ENCODE measurements at regions not wholly inside any gene's neighbourhood (a gene's known extent, or its start where the extent isn't known, plus 50 kb on each side); places are given as distances from the start of the nearest gene placed in this dataset.

DNA sequence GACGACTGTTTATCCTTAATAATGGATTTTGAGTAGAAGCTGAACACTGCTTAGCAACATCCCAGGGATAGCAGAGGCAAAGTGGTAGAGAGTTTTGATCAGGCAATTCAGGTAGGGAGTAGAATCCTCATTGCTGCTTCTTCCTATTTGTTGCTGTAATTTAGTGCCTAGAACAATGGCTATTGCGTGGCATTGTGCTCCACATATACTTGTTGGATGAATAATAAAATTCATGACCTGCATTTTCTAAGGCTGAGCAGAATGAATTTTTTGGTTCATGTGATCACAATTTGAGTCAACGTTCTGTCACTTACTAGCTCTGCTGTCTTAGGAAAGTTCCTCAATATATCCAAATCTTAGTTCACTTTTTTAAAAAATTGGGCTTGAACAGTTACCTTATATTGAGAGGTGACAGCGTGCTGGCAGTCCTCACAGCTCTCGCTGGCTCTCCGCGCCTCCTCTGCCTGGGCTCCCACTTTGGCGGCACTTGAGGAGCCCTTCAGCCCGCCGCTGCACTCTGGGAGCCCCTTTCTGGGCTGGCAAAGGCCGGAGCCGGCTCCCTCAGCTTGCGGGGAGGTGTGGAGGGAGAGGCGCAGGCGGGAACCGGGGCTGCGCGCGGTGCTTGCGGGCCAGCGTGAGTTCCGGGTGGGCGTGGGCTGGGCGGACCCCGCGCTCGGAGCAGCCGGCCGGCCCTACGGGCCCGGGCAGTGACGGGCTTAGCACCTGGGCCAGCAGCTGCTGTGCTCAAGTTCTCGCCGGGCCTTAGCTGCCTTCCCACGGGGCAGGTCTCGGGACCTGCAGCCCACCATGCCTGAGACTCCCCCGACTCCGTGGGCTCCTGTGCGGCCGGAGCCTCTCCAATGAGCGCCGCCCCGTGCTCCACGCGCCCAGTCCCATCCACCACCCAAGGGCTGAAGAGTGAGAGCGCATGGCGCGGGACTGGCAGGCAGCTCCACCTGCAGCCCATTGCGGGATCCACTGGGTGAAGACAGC lies 350.6 kb downstream of the ETS1 start:
- DNase-seq (ENCODE audit: extremely low spot score, insufficient read length, low read depth) (no peak), FAIRE-seq (no peak)

DNA sequence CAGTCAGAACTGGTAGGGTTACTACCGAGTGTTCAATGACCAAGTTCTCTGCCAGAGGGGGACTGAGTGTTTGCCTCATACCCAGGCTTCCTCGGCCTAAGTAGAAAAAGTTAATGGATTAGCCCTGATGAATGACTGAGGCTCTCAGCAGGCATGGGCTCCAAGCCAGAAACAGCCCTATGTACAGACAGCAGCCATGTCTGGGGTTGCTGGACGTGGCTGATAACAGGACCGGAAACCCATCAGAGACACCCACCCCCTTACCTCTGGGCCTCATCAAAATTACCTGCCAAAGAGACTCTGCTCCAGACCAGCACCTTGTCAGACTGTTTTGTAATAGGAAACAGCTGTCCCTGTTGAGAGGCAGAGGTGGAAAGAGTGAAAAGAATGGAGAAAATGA lies 351.4 kb downstream of the ETS1 start:
- no peak for DNase-seq (ENCODE audit: extremely low spot score, insufficient read length, low read depth)
- FAIRE-seq: no peak

DNA sequence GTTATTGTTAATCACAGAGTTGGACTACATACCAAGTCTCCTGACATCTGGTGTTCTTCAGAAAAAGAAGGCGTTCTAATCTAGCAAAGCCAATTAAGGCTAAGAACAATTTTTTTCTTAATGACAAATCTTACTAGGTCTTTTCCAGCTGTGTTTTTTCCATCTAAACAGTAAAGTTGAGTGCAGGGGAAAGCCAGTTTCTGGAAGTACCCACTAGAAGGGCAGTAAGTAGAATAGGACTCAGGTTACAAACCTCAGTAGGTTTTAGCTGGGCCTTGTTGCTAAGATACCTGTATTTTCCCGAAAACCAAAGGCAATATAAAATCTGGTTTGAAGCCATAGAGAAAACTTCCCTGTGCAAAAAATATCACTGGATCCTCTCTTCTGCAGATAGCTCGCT lies 351.9 kb downstream of the ETS1 start:
- no peak for DNase-seq (ENCODE audit: extremely low spot score, insufficient read length, low read depth)
- FAIRE-seq: no peak

DNA sequence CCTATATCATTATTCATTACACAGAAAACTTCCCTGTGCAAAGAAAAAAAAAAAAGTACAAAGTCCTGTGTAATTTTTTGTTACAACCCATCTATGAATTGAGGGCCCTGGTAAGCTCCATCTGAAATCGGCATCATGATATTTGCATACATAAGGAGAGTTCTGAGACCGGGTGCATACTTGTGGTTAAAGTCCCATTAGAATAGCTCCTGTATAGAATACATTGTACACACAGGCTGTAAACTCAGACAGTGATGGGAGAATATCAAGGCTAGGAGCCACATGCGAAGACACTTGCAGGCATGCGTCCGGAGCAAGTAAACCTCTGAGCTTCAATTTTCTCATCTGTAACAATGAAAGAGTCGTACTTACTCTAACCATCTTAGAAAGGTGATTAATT lies 353.2 kb downstream of the ETS1 start:
- FAIRE-seq: no peak
- no peak for DNase-seq (ENCODE audit: extremely low spot score, insufficient read length, low read depth)

DNA sequence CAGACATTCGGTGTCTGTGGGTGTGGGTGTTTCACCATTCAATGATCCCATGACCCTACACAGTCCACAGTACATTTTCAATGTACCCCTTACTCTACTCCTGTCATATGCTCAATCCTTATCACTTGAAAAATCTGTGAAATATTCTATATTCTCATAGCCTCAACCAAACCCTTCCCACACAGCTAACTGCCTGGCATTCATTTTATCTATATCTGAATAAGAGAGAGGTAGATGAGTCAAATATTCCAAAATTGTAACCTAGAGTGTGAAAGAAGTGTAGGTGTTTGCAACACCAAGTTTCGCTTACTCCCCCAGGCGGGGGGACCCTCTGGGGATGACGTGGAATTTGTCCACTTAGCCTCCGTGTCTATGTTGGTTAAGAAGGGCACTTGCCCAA lies 354.8 kb downstream of the ETS1 start:
- no peak for FAIRE-seq
- no peak for DNase-seq (ENCODE audit: extremely low spot score, insufficient read length, low read depth)

DNA sequence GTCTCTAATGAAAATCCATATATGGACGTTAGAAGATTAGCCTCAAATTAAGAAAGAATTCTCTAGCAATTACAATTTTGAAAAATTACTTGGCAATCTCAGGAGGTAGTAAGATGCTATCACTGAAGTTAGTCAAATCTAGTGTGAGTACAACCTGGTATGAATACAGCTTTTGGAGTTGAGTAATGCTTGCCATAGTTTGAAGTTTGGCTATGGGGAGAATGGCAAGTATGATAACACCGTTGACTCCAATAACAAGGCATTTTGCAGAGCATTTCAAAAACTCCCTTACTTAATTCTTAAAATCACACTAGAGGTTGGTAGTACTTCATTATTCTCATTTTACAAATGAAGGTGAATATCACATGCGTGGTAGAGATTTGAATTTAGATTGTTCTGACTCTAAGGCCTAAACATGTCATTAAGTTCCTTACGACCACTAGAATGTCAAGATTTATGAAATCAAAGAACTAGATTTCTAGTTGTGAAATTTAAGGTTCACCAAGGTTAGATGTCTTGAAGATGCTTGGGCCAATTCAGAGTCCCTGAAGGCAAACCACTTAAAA lies 355.4 kb downstream of the ETS1 start:
- DNase-seq (ENCODE audit: extremely low spot score, insufficient read length, low read depth) (no peak), FAIRE-seq (no peak)

DNA sequence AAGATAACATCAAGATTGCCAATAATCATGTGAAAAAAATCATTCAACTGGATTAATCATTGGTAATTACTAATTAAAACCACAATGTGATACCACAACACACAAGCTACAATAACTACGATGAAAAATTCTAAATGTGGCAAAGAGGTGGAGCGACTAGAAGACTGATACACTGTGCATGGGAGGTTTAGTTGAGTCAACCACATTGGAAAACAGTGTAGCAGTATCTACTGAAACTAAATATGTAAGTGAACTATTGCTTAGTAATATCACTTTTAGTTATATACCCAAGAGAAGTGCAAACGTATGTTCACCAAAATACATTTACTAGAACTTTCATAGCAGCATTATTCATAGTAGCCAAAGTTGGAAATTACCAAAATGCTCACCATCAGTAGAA lies 359.9 kb downstream of the ETS1 start:
- DNase-seq (ENCODE audit: extremely low spot score, insufficient read length, low read depth): no peak
- FAIRE-seq: no peak

DNA sequence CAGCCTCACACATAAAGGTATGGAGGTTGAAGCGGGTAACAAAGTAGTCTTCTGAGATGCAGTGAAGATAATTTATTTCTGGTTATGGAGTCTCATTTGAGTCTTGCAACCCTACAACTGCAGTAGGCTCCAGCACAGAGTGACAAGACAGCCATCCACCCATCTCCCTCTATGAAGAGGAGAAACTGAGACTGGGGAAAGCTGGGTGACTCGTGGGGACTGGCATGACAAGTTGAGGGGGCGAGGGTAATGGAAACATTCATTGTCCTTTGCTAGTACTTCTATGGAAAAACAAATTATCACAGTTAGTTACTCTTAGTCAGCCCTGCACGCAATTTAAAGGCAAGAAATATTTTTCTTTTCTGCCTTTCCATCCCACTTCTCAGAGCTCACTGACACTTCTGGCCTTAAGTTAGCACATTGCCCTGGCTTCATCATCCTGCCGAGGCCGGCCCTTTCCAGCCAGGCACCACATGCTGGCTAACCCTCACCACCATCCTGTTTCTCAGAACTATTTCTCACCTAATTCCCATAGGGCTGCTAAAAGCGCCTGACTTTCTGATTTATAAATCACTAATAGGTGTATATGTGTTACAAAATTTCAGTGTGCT lies 361.1 kb downstream of the ETS1 start:
- no peak for DNase-seq (ENCODE audit: extremely low spot score, insufficient read length, low read depth)
- FAIRE-seq: no peak

DNA sequence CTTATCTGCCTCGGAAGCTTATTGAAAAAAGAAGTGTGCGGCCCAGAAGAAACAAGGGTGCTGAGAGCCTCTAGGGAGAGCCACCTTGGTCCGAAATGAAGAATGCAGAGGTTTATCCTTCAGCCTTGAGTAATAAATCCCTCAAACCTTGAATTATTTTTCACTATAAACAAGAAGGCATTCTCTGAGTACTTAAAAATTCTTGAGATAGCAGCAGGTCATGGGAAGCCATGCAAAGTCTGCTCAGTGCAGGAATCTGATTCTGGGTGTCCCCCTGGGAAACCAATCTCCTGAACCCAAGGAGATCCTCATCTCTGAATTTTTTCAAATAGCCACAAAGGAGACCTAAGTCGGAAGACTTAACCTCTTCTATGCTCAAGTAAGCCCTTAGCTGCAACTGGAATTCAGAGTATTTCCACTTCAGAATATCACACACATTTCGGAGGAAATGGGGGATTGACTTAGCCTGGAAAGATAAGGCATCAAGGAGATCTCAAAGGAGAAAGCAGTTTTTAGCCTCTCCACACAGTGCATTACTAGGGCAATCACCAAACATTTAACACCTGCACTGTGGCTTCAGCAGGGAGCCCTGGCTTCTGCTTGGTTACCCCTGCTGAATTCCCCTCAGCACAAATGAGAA lies 365.0 kb downstream of the ETS1 start:
- no peak for FAIRE-seq
- no peak for DNase-seq (ENCODE audit: extremely low spot score, insufficient read length, low read depth)

DNA sequence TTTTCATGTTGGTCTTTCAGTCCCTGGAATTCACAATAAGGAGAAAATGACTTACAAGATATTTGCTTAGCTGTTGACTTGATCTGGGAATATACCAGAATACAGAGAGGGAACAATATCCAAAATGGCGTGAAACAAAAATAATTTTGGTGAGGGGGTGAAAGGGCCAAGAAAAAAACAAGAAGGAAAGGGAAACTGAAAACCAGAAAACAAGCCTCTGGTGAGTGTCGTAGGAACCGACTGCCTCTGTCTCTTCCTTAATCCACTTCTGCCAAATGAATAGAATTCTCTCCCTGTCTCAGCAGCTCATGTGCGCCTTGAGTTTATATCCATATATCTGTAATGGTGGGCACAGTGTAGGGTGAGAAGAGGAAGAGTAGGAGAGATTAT lies 367.6 kb downstream of the ETS1 start:
- FAIRE-seq: no peak

DNA sequence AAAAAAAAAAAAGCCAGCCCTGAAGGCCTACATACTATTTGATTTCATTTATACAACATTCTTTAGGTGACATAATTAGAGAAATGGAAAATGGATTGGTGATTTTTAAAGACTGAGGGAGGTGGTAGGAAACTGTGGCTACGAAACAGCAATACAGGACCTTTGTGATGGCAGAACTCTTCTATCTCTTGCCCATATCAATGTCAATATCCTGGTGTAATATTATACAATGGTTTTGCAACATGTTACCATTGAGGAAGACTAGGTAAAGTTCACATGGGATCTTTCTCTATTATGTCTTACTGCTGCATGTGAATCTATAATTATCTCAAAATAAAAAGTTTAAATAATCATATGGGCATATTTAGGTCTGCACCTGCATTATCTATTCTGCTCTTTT lies 371.2 kb downstream of the ETS1 start:
- no peak for FAIRE-seq
- no peak for DNase-seq (ENCODE audit: extremely low spot score, insufficient read length, low read depth)

More for the DNA sequence above, 367.6 kb downstream of the ETS1 start:
- DNase-seq (ENCODE audit: extremely low spot score, insufficient read length, low read depth): no peak

DNA sequence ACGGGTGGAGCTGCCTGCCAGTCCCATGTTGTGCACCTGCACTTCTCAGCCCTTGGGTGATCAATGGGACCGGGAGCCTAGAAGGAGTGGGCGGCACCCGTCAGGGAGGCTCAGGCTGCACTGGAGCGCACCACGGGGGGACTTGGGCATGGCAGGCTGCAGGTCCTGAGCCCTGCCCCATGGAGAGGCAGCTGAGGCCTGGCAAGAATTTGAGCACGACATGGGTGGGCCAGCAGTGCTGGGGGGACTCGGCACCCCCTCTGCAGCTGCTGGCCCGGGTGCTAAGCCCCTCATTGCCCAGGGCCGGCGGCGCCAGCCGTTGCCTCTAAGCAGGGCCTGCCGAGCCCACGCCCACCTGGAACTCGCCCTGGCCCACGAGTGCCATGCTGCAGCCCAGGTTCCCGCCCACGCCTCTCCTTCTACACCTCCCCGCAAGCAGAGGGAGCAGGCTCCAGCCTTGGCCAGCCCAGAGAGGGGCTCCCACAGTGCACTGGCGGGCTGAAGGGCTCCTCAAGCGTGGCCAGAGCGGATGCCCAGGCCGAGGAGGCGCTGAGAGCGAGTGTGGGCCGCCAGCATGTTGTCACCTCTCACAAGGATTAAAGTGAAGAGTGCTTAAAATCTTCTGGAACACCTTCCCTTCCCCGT lies 372.0 kb downstream of the ETS1 start:
- DNase-seq (ENCODE audit: extremely low spot score, insufficient read length, low read depth) (no peak), FAIRE-seq (no peak)

DNA sequence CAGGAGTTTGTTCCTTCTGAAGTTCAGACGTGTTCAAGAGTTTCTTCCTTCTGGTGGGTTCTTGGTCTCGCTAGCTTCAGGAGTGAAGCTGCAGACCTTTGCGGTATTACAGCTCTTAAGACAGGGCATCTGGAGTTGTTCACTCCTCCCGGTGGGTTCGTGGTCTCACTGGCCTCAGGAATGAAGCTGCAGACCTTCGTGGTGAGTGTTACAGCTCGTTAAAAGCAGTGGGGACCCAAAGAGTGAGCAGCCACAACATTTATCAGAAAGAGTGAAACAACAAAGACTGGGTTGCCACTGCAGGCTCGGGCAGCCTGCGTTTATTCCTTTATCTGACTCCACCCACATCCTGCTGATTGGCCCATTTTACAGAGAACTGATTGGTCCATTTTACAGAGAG lies 373.1 kb downstream of the ETS1 start:
- no peak for FAIRE-seq
- DNase-seq (ENCODE audit: extremely low spot score, insufficient read length, low read depth): no peak

DNA sequence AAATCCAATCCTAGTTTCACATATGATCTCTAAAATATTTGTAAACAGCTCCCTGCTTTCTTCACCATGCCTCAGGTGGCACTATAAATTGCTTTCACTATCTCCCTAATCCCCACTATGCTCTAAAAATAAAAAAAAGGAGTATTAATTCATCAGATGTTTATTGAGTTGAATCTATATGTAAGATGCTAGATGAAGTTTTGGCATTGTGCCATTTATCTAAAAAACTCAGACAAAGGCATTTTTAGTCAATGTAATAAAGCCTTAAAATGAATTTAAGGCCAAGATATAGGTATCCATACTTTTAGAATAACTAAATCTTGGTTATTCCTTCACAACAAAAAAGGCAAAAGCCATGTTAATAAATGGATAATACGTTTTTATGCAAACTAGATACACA lies 373.9 kb downstream of the ETS1 start:
- DNase-seq (ENCODE audit: extremely low spot score, insufficient read length, low read depth) (no peak), FAIRE-seq (no peak)

DNA sequence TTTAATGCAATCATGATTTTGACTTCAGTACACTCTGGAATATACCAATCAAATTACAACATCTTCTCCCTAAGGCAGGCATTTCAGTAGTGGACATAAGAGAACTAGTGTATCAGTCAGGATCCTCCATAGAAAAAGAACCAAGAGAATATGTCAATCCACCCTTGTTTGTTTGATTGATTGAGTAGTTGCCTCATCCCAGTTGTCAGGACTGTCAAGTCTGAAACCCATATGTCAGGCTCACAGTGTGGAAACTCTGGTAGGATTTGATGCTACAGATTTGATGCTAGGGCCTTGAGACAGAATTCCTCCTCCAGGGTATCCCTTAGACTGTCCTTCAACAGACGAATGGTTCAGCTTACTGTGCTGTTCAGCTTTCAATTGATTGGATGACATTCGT lies 375.0 kb downstream of the ETS1 start:
- no peak for FAIRE-seq
- DNase-seq (ENCODE audit: extremely low spot score, insufficient read length, low read depth): no peak

DNA sequence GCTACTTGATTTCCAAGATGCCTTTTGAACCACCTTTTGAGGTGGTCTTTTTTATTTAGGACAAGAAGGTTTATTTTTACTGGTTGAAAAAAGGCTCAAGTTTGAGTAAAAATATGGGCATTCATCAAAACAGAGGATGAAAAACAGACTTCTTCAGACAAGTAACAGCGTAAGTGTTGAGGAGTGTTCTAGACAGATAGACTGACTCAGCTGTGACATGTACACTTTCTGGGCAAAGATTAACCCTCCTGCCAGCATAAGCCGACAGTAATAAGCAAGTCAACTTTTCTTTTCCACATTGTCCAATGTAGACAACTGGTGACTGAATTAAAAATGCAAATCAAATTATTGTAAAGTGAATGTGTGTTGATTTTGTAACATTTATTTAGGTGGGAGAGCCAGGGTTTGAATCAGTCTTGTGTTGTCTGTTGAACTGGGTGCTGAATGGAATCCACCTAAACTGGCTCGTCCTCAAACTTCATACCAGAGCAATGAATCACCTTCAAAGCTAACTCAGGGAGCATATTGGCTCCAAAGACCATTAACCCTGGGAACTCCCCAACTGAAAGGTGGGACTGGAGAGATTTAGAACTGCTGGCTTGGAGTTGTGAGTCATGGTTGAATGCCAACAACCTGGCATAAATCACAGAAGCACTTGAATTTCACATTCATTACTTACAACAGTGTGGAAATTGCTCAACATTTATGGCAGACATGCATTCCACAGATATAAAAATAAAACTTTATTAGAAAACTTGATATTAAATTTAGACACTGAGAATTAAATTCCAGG lies 377.0 kb downstream of the ETS1 start:
- DNase-seq (ENCODE audit: extremely low spot score, insufficient read length, low read depth) (no peak), FAIRE-seq (no peak)

DNA sequence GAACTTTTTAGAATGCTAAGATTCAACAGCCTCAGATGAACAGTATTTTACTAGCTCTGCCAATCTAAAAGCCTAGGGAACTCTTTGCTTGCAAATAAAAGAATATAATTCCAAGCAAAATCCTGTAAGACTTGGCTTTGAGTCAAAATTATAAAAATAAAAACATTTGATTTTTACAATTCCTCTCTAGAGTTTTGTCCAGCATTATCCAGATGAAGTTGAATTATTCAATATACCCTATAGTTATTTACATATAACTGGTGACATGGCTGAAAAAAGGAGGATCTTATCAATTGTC lies 378.3 kb downstream of the ETS1 start:
- no peak for FAIRE-seq
- no peak for DNase-seq (ENCODE audit: extremely low spot score, insufficient read length, low read depth)

DNA sequence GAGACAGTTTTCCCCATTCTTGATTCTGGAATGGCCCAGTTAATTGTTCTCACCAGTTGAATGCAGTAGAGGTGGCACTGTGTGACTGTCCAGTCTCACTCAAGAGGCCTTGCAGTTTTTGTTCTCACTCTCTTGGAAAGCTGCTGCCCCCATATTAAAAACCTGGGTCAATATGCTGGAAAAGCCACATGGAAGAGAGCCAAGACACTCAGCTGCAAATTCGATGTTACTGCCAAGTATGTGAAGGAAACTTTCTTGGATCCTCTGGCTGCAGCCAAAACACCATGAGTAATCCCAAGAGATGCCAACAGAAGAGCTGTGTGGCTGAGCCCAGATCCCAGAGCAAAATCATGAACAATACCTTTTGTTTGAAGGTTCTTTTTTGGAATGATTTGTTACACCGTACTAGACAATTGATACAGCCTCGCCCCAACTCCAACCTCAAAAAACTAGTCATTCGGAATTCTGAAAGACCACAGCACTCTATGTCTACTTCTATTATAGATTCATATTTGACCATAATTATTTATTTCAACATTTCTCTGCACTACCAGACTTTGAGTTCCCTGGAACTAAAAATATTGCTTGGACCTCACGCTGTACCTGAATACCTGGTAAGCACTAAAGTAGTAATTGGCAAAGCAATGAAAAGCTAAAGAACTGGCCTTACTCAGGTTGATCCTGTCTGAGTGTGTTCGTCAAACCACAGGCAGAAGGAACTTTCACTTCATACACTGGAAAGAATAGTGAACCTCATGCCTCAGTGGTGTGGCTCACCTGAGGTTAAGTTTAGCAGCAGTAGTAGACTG lies 378.8 kb downstream of the ETS1 start:
- DNase-seq (ENCODE audit: extremely low spot score, insufficient read length, low read depth) (no peak), FAIRE-seq (no peak)

DNA sequence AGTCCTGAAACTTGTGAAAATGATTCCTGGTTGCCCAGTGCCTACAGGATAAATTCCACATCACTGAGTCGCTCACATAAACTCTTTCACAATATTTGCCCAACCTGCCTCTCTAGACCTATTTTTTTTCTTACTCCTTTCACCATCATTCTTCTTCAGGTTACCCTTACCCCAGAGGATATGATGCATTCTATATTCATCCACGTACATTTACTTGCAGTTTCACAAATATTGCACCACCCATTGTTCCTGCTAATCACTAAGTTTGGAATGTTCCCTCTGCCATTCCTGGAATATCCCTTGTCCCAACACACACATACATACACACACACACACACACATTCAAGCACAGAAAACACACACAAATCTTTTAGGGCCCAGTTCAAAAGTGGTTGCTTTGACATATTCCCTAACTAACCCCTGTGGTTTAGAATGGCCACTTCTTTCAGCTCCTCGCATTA lies 379.5 kb downstream of the ETS1 start:
- no peak for FAIRE-seq
- no peak for DNase-seq (ENCODE audit: extremely low spot score, insufficient read length, low read depth)

Measured in GM18507 (cell line).